Tibial nerve (tissue), 4 donors: ENCODE measurements at regions not wholly inside any gene's neighbourhood (a gene's known extent, or its start where the extent isn't known, plus 50 kb on each side); places are given as distances from the start of the nearest gene placed in this dataset.
A peak's percentile ranks its signal among the peaks of the same experiment; 100 is the strongest.

ENCODE experiments used
- DNase-seq, 2 donors: peaks; one replicate each; pipeline ENCODE4 v3.0.0-alpha.2; 2019; ENCODE audit warnings: low spot score in 2 of 2
- H3K27ac ChIP-seq, 4 donors: fragments of 200-600 bp; sonication (generic) in 3 of 4; one replicate each; pipeline ENCODE4 v1.5.1; 2017 to 2019; ENCODE audit warnings: mild to moderate bottlenecking in 1 of 4
- H3K27me3 ChIP-seq, 2 donors: fragments of 200-600 bp; sonication (generic) in 1 of 2; one replicate each; pipeline versions ENCODE4 v1.5.1 to v1.6.0; 2017 to 2019
- H3K36me3 ChIP-seq, 3 donors: fragments of 200-600 bp; sonication (generic); one replicate each; pipeline ENCODE4 v1.5.1; 2018 to 2019
- H3K4me1 ChIP-seq, 4 donors: fragments of 200-600 bp; sonication (generic) in 3 of 4; one replicate each; pipeline ENCODE4 v1.5.1; 2017 to 2019
- H3K4me3 ChIP-seq, 4 donors: fragments of 200-600 bp; sonication (generic) in 3 of 4; one replicate each; pipeline ENCODE4 v1.5.1; 2017 to 2019; ENCODE audit warnings: mild to moderate bottlenecking in 1 of 4, moderate library complexity in 1 of 4
- H3K9me3 ChIP-seq, 4 donors: fragments of 200-600 bp; sonication (generic) in 3 of 4; one replicate each; pipeline ENCODE4 v1.5.1; 2017 to 2019
- CTCF ChIP-seq, 5 experiments: fragments of 200-600 bp in 3 of 5; fragments of 450-650 bp in 2 of 5; sonication (generic) in 3 of 5; IDR thresholded peaks; one replicate each; pipeline ENCODE4 v1.5.1; 2016 to 2019; ENCODE audit warnings: antibody characterized with exemption in 5 of 5, mild to moderate bottlenecking in 3 of 5, moderate library complexity in 2 of 5
- EP300 ChIP-seq, 2 donors: sonication (generic); formaldehyde crosslinking; IDR thresholded peaks; one replicate each; pipeline ENCODE4 v1.6.1; 2017; ENCODE audit warnings: antibody characterized with exemption in 2 of 2, mild to moderate bottlenecking in 1 of 2
- POLR2A ChIP-seq, 2 donors: fragments of 450-650 bp; IDR thresholded peaks; one replicate each; pipeline ENCODE4 v1.6.1; 2017; ENCODE audit warnings: antibody characterized with exemption in 2 of 2, mild to moderate bottlenecking in 2 of 2, moderate library complexity in 2 of 2
- WGBS, 2 donors: methylation state at CpG; one replicate each; pipeline ENCODE4 v1.1.5; 2018; 5-methylcytosine and 5-hydroxymethylcytosine counted together

- no peaks in the 10 kb centered on the region for H3K27me3 ChIP-seq
- H3K36me3 ChIP-seq: no peaks in the 10 kb centered on the region
- H3K4me3 ChIP-seq: no peak overlapping the region
- TF ChIP-seq POLR2A (IDR thresholded peaks at IDR 0.05) (no peak), EP300 (IDR thresholded peaks at IDR 0.05) (no peak), CTCF (IDR thresholded peaks at IDR 0.05) (no peak)
- no peak overlapping the region for H3K27ac ChIP-seq
- 89 to 90% methylated on average over 6 of the region's 6 CpGs for WGBS, 2 donors
- no peak for DNase-seq
- no peaks in the 10 kb centered on the region for H3K4me1 ChIP-seq
- peaks cover 0 to 4% (median 0%) of the 10 kb centered on the region in 4 donors for H3K9me3 ChIP-seq
Observed at GRCh38 chr6:156351346-156351966, 425.7 kb upstream of the ARID1B start.

- no peak for DNase-seq
- H3K27ac ChIP-seq: no peak overlapping the region
- no peak for TF ChIP-seq CTCF (IDR thresholded peaks at IDR 0.05)
- H3K4me1 ChIP-seq: no peaks in the 10 kb centered on the region
- no peaks in the 10 kb centered on the region for H3K27me3 ChIP-seq
- no peaks in the 10 kb centered on the region for H3K9me3 ChIP-seq
- no peak overlapping the region for H3K4me3 ChIP-seq
- whole genome bisulfite sequencing, 2 donors: 74 to 77% methylated on average over 4 of the region's 4 CpGs
- H3K36me3 ChIP-seq: no peaks in the 10 kb centered on the region
Observed at GRCh38 chr6:156350337-156350736, 426.8 kb upstream of the ARID1B start.

- Histone ChIP-seq H3K27ac (no peak overlapping the region), H3K4me1 (no peaks in the 10 kb centered on the region), H3K4me3 (no peak overlapping the region), H3K9me3 (no peaks in the 10 kb centered on the region), H3K27me3 (no peaks in the 10 kb centered on the region), H3K36me3 (no peaks in the 10 kb centered on the region)
- no peak for TF ChIP-seq CTCF (IDR thresholded peaks at IDR 0.05)
- TF ChIP-seq POLR2A (IDR thresholded peaks at IDR 0.05): no peak
- no peak for TF ChIP-seq EP300 (IDR thresholded peaks at IDR 0.05)
- DNase-seq: no peak
- WGBS, 2 donors: 73 to 91% methylated on average over 2 of the region's 2 CpGs
Observed at GRCh38 chr6:156348849-156349248, 428.3 kb upstream of the ARID1B start.

- WGBS, 2 donors: 63 to 66% methylated on average over 4 of the region's 4 CpGs
- TF ChIP-seq POLR2A (IDR thresholded peaks at IDR 0.05): no peak
- TF ChIP-seq CTCF (IDR thresholded peaks at IDR 0.05): no peak
- TF ChIP-seq EP300 (IDR thresholded peaks at IDR 0.05): no peak
- Histone ChIP-seq H3K27ac (peak overlapping the region in 1 of 4 donors; percentile 34), H3K27me3 (no peaks in the 10 kb centered on the region), H3K4me3 (no peak overlapping the region), H3K36me3 (no peaks in the 10 kb centered on the region), H3K9me3 (no peaks in the 10 kb centered on the region), H3K4me1 (no peaks in the 10 kb centered on the region)
- DNase-seq: peak in 1 of 2 donors; percentile 7
Observed at GRCh38 chr6:156348424-156348823, 428.8 kb upstream of the ARID1B start.

GRCh38 chr6:156347656-156348055, 429.5 kb upstream of the ARID1B start:
- no peaks in the 10 kb centered on the region for H3K4me1 ChIP-seq
- H3K9me3 ChIP-seq: no peaks in the 10 kb centered on the region
- no peak overlapping the region for H3K4me3 ChIP-seq
- WGBS, 2 donors: 65 to 71% methylated on average over 6 of the region's 6 CpGs
- TF ChIP-seq CTCF (IDR thresholded peaks at IDR 0.05) (no peak), POLR2A (IDR thresholded peaks at IDR 0.05) (no peak), EP300 (IDR thresholded peaks at IDR 0.05) (no peak)
- no peaks in the 10 kb centered on the region for H3K36me3 ChIP-seq
- no peaks in the 10 kb centered on the region for H3K27me3 ChIP-seq
- DNase-seq: peak in 1 of 2 donors; percentile 9
- peak overlapping the region in 1 of 4 donors; percentile 34 for H3K27ac ChIP-seq
